ENCODE measurements at regions not wholly inside any gene's neighbourhood (a gene's known extent, or its start where the extent isn't known, plus 50 kb on each side); places are given as distances from the start of the nearest gene placed in this dataset.

GRCh38 chr9:26361010-26361409 lies 531.6 kb downstream of the CAAP1 start:
- H3K4me3 Mint-ChIP-seq = no peak overlapping the region
- no peaks in the 10 kb centered on the region for H3K36me3 Mint-ChIP-seq (ENCODE audit: low read depth)
- H3K4me1 Mint-ChIP-seq = no peaks in the 10 kb centered on the region
- no peaks in the 10 kb centered on the region for H3K27me3 Mint-ChIP-seq
- ATAC-seq = no peak
- H3K27ac Mint-ChIP-seq = no peak overlapping the region
- H3K9me3 Mint-ChIP-seq = peaks cover 18% of the 10 kb centered on the region
- DNase-seq = no peak

- no peaks in the 10 kb centered on the region for H3K36me3 Mint-ChIP-seq (ENCODE audit: low read depth)
- H3K27ac Mint-ChIP-seq = no peak overlapping the region
- ATAC-seq (no peak), DNase-seq (no peak)
- H3K27me3 Mint-ChIP-seq = no peaks in the 10 kb centered on the region
- H3K4me3 Mint-ChIP-seq = no peak overlapping the region
- peaks cover 13% of the 10 kb centered on the region for H3K9me3 Mint-ChIP-seq
- no peaks in the 10 kb centered on the region for H3K4me1 Mint-ChIP-seq
Observed at GRCh38 chr9:26358836-26359235, 533.8 kb downstream of the CAAP1 start.

GRCh38 chr9:26357803-26358344 lies 534.7 kb downstream of the CAAP1 start:
- DNase-seq (no peak), ATAC-seq (no peak)
- Mint-ChIP-seq H3K9me3 (peaks cover 13% of the 10 kb centered on the region), H3K27me3 (no peaks in the 10 kb centered on the region), H3K4me1 (no peaks in the 10 kb centered on the region), H3K4me3 (no peak overlapping the region), H3K27ac (no peak overlapping the region), H3K36me3 (ENCODE audit: low read depth) (no peaks in the 10 kb centered on the region)

GRCh38 chr9:26356491-26356890 lies 536.1 kb downstream of the CAAP1 start:
- H3K4me1 Mint-ChIP-seq = no peaks in the 10 kb centered on the region
- peaks cover 15% of the 10 kb centered on the region for H3K9me3 Mint-ChIP-seq
- DNase-seq (no peak), ATAC-seq (no peak)
- H3K36me3 Mint-ChIP-seq (ENCODE audit: low read depth) = no peaks in the 10 kb centered on the region
- no peak overlapping the region for H3K4me3 Mint-ChIP-seq
- no peak overlapping the region for H3K27ac Mint-ChIP-seq
- H3K27me3 Mint-ChIP-seq = no peaks in the 10 kb centered on the region

DNA sequence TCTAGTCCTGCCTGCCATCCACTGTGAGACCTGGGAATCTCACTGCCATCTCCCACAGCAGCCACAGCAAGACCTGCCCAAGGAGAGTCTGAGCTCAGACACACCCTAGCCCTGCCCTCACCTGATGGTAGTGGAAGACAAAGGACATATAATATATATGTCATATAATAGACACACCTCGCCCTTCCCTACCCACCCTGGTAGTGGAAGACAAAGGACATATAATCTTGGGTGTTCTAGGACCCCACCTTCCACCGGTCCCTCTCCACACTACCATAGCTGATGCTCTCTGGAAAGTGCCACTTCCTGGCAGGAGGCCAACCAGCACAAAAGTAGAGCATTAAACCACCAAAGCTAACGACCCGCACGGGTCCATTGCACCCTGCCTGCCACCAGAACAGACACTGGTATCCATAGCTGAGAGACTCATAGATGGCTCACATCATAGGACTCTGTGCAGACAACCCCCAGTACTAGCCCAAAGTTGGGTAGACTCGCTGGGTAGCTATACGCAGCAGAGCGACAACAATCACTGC lies 545.6 kb downstream of the CAAP1 start:
- Mint-ChIP-seq H3K4me3 (no peak overlapping the region), H3K9me3 (peaks cover 18% of the 10 kb centered on the region), H3K27me3 (no peaks in the 10 kb centered on the region), H3K4me1 (no peaks in the 10 kb centered on the region), H3K36me3 (ENCODE audit: low read depth) (no peaks in the 10 kb centered on the region), H3K27ac (no peak overlapping the region)
- DNase-seq (no peak), ATAC-seq (no peak)

- no peaks in the 10 kb centered on the region for H3K36me3 Mint-ChIP-seq (ENCODE audit: low read depth)
- H3K4me3 Mint-ChIP-seq = no peak overlapping the region
- ATAC-seq = no peak
- H3K4me1 Mint-ChIP-seq = no peaks in the 10 kb centered on the region
- no peak overlapping the region for H3K27ac Mint-ChIP-seq
- H3K9me3 Mint-ChIP-seq = peaks cover 13% of the 10 kb centered on the region
- no peaks in the 10 kb centered on the region for H3K27me3 Mint-ChIP-seq
- no peak for DNase-seq
Observed at GRCh38 chr9:26341545-26341944, 551.1 kb downstream of the CAAP1 start.

DNA sequence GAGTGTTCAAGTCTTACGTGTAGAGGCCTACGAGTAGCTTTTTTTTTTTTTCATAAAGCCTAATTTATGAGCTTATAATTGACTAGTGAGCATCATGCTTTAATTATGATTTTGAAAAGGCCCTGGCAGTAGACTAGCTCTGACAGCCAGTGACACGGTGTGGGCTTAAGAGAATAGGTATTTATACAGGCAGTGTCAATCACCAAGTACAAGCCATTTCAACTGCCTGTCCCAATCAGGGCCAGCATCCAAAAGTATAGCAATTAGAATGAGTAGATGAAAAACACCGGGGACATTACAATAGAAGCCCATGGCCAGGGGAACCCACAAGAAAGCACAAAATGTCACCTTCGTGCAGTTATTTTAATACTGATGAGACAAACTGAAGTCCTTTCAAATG lies 552.8 kb downstream of the CAAP1 start:
- Mint-ChIP-seq H3K27ac (no peak overlapping the region), H3K4me3 (no peak overlapping the region), H3K4me1 (no peaks in the 10 kb centered on the region), H3K27me3 (no peaks in the 10 kb centered on the region), H3K36me3 (ENCODE audit: low read depth) (no peaks in the 10 kb centered on the region), H3K9me3 (peaks cover 13% of the 10 kb centered on the region)
- no peak for ATAC-seq
- DNase-seq = no peak

DNA sequence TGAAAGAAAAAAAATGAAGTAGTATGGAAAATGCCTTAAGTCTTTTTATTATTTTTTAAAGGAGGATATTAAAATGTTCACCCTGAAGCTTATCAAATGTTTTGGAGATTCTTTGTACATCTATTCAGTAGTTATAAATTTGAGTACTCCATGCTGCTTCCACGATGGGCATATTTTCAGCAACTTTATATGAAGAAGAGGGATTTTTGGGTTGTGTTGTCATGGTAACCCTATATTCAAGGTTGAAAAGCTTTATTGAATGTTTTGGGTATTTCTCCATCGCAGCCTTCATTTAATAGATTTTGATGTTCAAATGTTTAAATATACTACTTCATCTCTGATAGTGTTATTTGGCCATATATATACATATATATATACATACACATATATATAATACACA lies 557.5 kb downstream of the CAAP1 start:
- H3K36me3 Mint-ChIP-seq (ENCODE audit: low read depth) = no peaks in the 10 kb centered on the region
- no peaks in the 10 kb centered on the region for H3K9me3 Mint-ChIP-seq
- no peaks in the 10 kb centered on the region for H3K27me3 Mint-ChIP-seq
- H3K27ac Mint-ChIP-seq = no peak overlapping the region
- ATAC-seq = no peak
- no peak overlapping the region for H3K4me3 Mint-ChIP-seq
- no peak for DNase-seq
- H3K4me1 Mint-ChIP-seq = no peaks in the 10 kb centered on the region

DNA sequence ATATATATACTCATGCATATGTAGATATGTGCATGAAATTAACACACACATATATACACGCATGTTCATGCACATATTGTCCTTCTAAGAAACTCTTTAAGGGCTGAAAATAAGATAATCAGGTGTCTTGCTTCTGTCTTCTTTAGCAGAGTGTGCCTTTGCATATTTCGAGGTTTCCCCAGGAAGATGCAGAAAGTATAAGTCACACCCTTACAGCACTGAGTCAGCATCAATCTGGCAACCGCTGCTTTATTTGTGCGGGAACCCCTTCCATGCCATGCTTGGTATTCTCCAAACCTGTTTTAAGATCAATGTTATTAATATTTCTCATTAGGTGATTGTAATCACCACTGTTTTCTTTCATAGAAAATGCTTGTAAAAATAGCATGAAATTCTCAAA lies 557.9 kb downstream of the CAAP1 start:
- H3K9me3 Mint-ChIP-seq = no peaks in the 10 kb centered on the region
- DNase-seq = no peak
- H3K27ac Mint-ChIP-seq = no peak overlapping the region
- H3K36me3 Mint-ChIP-seq (ENCODE audit: low read depth) = no peaks in the 10 kb centered on the region
- no peak for ATAC-seq
- no peaks in the 10 kb centered on the region for H3K27me3 Mint-ChIP-seq
- H3K4me3 Mint-ChIP-seq = no peak overlapping the region
- no peaks in the 10 kb centered on the region for H3K4me1 Mint-ChIP-seq

- no peaks in the 10 kb centered on the region for H3K9me3 Mint-ChIP-seq
- no peak overlapping the region for H3K4me3 Mint-ChIP-seq
- ATAC-seq (no peak), DNase-seq (no peak)
- H3K4me1 Mint-ChIP-seq = no peaks in the 10 kb centered on the region
- no peaks in the 10 kb centered on the region for H3K27me3 Mint-ChIP-seq
- H3K36me3 Mint-ChIP-seq (ENCODE audit: low read depth) = no peaks in the 10 kb centered on the region
- no peak overlapping the region for H3K27ac Mint-ChIP-seq
Observed at GRCh38 chr9:26331223-26331622, 561.4 kb downstream of the CAAP1 start.

DNA sequence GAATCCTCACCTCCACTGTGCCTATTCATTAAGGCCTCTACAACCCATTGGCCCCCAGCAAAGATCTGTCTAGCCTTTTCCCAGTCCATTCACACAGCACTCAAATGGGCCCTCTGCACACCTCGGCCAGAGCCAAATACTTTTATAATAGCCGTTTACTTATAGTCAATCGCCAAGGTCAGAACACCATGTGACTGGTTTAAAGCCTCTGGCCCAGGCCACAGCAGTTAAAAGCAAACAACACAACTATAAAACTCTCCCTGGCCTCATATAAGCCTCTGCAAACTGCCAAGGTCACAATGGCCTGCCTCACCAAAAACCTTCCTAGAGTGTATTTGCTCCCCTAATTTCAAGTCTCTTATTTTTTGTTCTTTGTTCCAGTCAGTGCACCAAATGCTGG lies 562.6 kb downstream of the CAAP1 start:
- Mint-ChIP-seq H3K27ac (no peak overlapping the region), H3K9me3 (no peaks in the 10 kb centered on the region), H3K36me3 (ENCODE audit: low read depth) (no peaks in the 10 kb centered on the region), H3K4me3 (no peak overlapping the region), H3K4me1 (no peaks in the 10 kb centered on the region), H3K27me3 (no peaks in the 10 kb centered on the region)
- no peak for DNase-seq
- ATAC-seq = no peak

DNA sequence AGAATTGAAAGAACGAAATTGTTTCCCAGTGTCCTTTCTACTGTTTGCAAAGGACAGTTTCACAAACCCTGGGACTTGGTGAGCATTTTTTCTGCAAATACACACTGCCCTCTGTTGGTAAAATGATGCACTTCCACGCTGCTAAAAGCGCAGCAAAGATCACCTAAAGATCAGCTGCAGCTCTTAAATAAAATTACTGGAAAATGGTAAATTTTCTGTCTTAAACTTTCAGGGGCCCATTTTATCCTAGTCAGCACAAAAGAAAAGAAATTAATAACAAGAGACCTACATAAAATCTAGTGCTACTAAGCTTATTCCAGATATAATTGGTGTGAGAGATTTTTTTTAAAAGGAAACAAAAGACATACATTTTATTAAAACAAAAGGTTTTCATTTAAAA lies 566.0 kb downstream of the CAAP1 start:
- DNase-seq = peak; percentile 3
- H3K4me3 Mint-ChIP-seq = no peak overlapping the region
- H3K27me3 Mint-ChIP-seq = no peaks in the 10 kb centered on the region
- peaks cover 3% of the 10 kb centered on the region for H3K9me3 Mint-ChIP-seq
- no peak overlapping the region for H3K27ac Mint-ChIP-seq
- no peaks in the 10 kb centered on the region for H3K36me3 Mint-ChIP-seq (ENCODE audit: low read depth)
- ATAC-seq = no peak
- no peaks in the 10 kb centered on the region for H3K4me1 Mint-ChIP-seq

- H3K27ac Mint-ChIP-seq = no peak overlapping the region
- DNase-seq (no peak), ATAC-seq (no peak)
- H3K36me3 Mint-ChIP-seq (ENCODE audit: low read depth) = no peaks in the 10 kb centered on the region
- no peaks in the 10 kb centered on the region for H3K4me1 Mint-ChIP-seq
- no peaks in the 10 kb centered on the region for H3K27me3 Mint-ChIP-seq
- H3K9me3 Mint-ChIP-seq = peaks cover 3% of the 10 kb centered on the region
- no peak overlapping the region for H3K4me3 Mint-ChIP-seq
Observed at GRCh38 chr9:26325444-26325829, 567.2 kb downstream of the CAAP1 start.

DNA sequence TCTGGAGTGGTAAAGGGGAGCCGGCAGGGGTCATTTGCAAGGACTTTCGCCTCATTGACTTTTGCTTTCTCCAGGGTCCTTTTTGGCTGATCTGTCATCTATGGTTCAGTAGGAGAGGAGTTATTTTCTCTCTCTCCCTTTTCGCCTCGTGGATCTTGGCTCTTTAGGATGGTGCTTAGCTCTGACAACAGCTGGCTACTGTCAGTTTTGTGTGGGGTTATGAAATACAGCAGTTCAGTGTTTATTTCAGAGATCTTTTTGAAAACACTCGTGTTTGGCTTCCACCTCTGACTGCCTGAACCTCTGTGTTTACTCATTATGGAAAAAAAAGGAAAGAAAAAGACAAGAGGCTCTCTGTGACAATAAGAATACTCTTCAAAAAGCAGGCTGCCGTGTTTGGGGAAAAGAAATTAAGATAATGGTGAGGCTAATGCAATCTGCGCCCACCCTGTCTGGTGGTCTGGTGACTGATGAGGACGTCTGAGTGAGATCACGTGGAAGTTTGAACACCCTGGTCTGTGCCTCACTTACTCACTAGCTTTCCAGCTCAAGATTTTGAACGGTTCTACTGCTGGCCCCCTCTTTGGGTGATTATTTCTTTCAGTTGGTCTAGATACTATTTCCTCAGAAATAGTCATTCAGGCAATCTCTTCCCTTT lies 567.7 kb downstream of the CAAP1 start:
- H3K27me3 Mint-ChIP-seq = no peaks in the 10 kb centered on the region
- H3K4me3 Mint-ChIP-seq = no peak overlapping the region
- H3K9me3 Mint-ChIP-seq = peaks cover 3% of the 10 kb centered on the region
- H3K36me3 Mint-ChIP-seq (ENCODE audit: low read depth) = no peaks in the 10 kb centered on the region
- no peaks in the 10 kb centered on the region for H3K4me1 Mint-ChIP-seq
- H3K27ac Mint-ChIP-seq = no peak overlapping the region
- no peak for DNase-seq
- no peak for ATAC-seq

- no peaks in the 10 kb centered on the region for H3K4me1 Mint-ChIP-seq
- no peak overlapping the region for H3K27ac Mint-ChIP-seq
- no peak overlapping the region for H3K4me3 Mint-ChIP-seq
- H3K36me3 Mint-ChIP-seq (ENCODE audit: low read depth) = no peaks in the 10 kb centered on the region
- no peaks in the 10 kb centered on the region for H3K27me3 Mint-ChIP-seq
- ATAC-seq (no peak), DNase-seq (no peak)
- peaks cover 3% of the 10 kb centered on the region for H3K9me3 Mint-ChIP-seq
Observed at GRCh38 chr9:26321935-26322334, 570.7 kb downstream of the CAAP1 start.

- no peaks in the 10 kb centered on the region for H3K36me3 Mint-ChIP-seq (ENCODE audit: low read depth)
- no peaks in the 10 kb centered on the region for H3K27me3 Mint-ChIP-seq
- H3K27ac Mint-ChIP-seq = no peak overlapping the region
- ATAC-seq = no peak
- no peak overlapping the region for H3K4me3 Mint-ChIP-seq
- no peak for DNase-seq
- no peaks in the 10 kb centered on the region for H3K4me1 Mint-ChIP-seq
- H3K9me3 Mint-ChIP-seq = peaks cover 3% of the 10 kb centered on the region
Observed at GRCh38 chr9:26319859-26320258, 572.7 kb downstream of the CAAP1 start.
